GM20431 (cell line): ENCODE measurements at regions not wholly inside any gene's neighbourhood (a gene's known extent, or its start where the extent isn't known, plus 50 kb on each side); places are given as distances from the start of the nearest gene placed in this dataset.
"Not testable (repeated sequence)": the region's sequence is repeated elsewhere in the genome, so short reads cannot be mapped to it uniquely, and the experiment has no call there.

Source experiments
- in situ Hi-C: fragments of 300-500 bp; cut with MseI, MboI; formaldehyde crosslinking; loops from one replicate; pipeline ENCODE4 v1.15.0; 2020; ENCODE audit warnings: low sequenced_read_pairs; ENCODE audit not compliant: unreplicated experiment

DNA sequence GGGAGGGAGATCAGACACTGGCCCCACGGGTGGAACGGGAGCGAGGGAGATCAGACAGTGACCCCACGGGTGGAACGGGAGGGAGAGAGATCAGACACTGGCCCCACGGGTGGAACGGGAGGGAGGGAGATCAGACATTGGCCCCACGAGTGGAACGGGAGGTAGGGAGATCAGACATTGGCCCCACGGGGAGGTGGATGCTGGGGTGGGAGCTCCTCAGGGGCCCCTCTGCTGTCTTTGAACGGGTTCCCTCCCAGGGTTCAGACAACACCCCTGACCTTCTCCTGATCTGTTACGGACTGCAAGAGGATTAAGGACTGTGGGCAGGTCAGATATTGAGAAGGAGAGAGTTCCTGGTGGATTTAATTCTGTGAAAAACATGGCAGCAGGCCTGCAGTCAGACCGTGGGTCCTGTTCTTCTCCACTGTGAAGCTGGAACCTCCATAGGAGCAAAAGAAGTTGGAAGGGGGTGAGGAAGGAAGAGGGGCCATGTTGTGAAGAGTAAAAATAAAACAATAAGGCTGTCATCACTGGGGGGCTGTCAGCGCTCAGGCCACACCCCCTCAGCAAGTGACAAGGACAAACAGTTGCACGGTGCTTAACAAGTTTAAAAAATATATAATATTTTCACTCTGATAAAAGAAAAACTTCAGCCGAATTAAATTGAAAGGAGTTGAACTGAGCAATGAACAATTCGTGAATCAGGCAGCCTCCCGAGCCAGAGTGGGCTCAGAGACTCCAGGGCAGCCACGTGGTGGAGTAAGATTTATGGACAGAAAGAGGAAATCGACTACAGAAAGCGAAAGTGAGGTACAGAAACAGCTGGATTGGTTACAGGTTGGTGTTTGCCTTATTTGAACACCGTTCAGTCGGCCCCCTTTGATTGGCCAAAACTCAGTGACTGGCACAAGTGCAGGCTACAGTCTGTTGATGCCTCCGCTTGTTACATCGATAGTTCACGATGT lies 348.7 kb upstream of the TNRC6C start:
- in situ Hi-C loops, result no loop called here

DNA sequence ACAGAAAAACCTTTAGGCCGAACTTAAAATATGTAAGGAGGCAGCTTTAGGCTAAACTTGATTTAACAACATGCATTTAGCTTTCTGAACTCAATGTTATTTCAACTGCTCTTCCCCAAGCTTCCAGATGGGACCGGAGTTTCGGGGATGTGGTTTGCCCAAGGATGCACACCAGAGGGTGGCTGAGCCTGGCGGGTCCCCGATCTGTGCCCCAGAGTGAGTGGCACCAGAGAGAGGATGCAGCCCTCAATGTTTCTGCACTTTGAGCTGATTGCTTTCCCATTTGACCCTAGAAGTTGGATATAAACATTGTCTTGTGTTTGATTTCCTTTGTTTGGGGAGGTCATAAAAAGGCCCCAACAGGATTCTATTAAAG lies 348.0 kb upstream of the TNRC6C start:
- in situ Hi-C loops, result no loop called here

- in situ Hi-C loops, result no loop called here
These were observed 347.5 kb upstream of the TNRC6C start for GRCh38 chr17:77610972-77611521.

DNA sequence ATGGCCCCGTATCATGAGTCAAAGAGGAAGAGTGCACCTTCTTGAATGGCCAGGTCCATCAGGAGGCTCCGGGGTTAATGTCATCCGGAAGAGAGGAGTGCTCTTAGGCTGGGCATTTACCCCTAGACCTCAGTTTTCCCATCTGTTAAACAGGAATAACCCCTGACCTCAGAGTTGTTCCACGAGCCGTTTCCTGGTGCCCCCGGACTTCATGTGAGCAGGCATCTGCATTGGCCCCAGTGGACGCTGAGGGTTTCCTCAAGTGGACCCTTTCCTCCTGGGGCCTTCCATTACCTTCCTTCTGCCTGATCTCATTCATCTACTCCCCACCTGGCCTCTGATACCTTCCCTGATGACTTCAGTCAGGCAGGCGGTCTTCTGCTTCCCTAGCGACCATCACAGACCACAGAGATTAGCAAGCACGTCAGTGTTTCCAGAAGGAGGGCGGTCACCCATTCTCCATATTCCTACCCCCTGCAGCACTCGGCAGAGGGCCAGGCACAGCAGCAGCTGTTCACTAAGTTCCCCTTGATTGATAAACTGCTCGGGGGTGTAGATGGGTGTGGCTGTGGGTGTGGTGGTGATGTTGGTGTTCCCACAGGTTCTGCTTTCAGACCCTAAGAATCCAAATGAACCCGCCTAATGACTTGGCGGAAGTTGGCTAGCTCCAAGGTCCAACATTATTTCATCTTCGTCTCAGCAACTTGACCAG lies 346.6 kb upstream of the TNRC6C start:
- in situ Hi-C loops, result no loop called here

- in situ Hi-C loops, result no loop called here
These were observed 345.3 kb upstream of the TNRC6C start for GRCh38 chr17:77613218-77613617.

- in situ Hi-C loops, result no loop called here
These were observed 344.9 kb upstream of the TNRC6C start for GRCh38 chr17:77613627-77614026.

DNA sequence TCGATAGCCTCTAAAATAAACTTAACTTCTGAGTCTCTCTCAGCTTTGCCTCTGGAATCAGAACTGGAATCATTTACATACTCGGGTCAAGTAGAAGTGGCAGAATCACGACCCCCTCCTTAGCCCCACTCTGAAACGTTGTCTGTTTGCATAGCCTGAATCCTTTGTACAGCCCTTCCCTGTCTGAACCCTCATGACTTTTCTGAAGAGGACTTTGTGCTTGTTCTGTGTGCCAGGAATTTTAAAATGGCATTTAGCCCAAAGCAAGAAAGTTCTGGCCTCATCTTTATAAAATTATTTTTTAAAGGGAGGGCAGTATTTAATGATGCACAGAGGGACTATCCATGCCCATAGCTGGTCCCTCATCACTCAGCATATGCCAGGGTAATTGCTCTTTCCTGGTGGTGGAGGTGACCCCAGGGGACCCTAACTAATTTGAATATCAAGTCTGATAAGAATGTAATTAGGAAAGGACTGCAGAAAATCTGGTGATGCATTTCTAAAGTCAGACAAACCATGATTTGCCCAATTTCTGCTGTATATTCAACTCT lies 342.7 kb upstream of the TNRC6C start:
- in situ Hi-C loops, result no loop called here

- in situ Hi-C loops, result no loop called here
These were observed 342.2 kb upstream of the TNRC6C start for GRCh38 chr17:77616254-77616731.

DNA sequence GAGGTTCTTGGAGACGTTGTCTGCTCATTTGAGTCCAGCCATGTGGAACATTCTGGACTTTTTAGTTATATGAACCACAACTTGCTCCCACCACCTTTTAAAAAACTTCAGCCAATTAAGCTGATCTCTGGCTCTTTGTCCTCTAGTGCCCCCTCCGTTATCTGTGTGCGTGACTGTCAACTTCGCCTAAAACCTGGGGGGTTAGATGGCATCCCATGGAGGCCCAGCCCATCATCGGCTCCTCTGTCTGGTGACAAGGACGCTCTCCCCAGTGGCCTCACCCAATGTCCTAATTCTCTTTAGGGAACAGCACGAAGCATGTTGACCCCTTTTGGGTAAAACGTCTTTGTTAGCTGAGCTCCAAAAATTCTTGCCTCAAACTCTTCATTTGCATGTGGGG lies 341.0 kb upstream of the TNRC6C start:
- in situ Hi-C loops, result no loop called here

GRCh38 chr17:77618173-77618572 lies 340.3 kb upstream of the TNRC6C start:
- in situ Hi-C loops, result no loop called here

DNA sequence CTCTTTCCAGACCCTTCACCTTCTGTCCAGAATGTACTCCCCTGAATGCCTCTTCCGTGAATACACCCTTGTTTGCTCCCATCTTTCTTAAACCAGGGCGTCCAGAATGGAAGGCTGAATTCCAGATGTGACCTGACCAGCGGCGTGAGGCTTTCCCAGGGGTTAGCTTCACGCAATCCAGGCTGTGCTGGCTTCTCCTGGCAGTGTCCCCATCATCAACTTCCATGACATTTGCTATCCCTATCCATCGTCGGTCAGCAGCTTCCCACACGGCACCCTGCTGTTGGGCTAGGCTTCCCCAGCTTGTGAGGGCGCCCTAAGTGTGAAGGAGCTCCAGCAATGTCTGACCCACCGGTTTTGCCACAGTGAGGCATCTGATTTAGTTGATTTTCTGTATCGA lies 339.8 kb upstream of the TNRC6C start:
- in situ Hi-C loops, result no loop called here

- in situ Hi-C loops, result no loop called here
These were observed 339.2 kb upstream of the TNRC6C start for GRCh38 chr17:77619326-77619725.

DNA sequence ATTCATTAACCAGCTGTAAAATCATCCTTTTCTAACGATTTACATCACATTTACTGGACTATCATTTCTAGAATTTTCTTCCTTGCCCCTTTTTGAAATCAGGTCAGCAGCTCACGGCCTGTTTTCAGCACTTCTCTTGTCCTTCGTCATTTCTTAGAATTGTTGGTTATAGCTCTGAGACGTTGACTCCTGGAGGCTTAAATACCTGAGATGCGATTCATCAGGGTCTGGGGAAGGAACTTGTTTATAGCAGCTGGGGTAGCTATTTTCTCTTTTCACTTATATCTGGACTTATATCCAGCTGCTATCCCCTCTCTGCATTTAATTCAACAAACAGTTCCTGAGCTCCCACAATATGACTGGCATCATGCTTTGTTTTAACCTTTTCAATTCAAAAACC lies 338.7 kb upstream of the TNRC6C start:
- in situ Hi-C loops, result no loop called here

DNA sequence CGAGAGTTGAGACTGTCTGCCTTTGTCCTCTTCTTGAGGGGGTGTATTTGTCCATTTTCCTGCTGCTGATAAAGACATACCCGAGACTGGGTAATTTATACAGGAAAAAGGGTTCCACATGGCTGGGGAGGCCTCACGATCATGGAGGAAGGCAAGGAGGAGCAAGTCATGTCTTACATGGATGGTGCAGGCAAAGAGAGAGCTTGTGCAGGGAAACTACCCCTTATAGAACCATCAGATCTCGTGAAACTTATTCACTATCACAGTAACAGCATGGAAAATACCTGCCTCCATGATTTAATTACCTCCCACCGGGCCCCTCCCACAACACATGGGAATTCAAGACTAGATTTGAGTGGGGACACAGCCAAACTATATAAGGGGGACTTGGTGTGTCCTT lies 338.2 kb upstream of the TNRC6C start:
- in situ Hi-C loops, result no loop called here

DNA sequence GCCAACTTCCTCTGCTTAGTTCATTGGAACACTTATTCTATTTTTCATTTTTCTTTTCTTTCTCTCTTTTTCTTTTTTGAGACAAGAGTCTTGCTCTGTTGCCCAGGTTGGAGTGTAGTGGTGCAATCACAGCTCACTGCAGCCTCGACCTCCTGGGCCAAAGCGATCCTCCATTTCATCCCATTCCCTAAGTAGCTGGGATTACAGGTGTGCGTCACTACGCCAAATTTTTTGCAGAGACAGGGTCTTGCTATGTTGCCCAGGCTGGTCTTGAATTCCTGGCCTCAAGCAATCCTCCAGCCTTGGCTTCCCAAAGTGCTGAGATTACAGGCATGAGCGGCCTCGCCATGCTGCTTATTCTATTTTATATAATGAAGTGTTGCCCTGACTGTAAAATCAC lies 336.4 kb upstream of the TNRC6C start:
- in situ Hi-C loops, result not testable (repeated sequence)

- in situ Hi-C loops, result no loop called here
These were observed 335.9 kb upstream of the TNRC6C start for GRCh38 chr17:77622647-77623046.

DNA sequence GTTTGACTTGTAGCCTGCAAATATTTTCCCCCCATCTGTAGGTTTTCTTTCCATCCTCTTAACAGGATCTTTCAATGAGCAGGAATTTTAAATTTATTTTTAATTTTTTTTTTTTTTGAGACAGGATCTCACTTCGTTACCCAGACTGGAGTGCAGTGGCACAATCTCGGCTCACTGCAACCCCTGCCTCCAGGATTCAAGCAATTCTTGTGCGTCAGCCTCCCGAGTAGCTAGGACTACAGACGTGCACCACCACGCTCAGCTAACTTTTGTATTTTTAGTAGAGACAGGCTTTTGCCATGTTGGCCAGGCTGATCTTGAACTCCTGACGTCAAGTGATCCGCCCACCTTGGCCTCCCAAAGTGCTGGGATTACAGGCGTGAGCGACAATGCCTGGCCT lies 335.2 kb upstream of the TNRC6C start:
- in situ Hi-C loops, result not testable (repeated sequence)

- in situ Hi-C loops, result no loop called here
These were observed 330.5 kb upstream of the TNRC6C start for GRCh38 chr17:77628035-77628434.

DNA sequence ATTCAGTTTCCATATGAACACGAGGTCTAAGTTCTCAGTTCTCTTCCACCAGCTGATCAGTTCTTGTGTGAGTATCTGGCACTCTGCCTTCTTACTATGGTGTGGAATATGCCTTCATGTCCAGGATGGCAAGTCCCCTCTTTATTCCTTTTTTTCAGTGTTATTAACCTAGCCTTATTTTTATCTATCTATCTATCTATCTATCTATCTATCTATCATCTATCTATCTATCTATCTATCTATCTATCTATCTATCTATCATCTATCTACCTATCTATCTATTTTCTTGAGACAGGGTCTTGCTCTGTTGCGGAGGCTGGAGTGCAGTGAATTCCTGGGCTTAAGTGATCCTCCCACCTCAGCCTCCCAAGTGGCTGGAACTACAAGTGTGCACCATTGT lies 329.2 kb upstream of the TNRC6C start:
- in situ Hi-C loops, result not testable (repeated sequence)

DNA sequence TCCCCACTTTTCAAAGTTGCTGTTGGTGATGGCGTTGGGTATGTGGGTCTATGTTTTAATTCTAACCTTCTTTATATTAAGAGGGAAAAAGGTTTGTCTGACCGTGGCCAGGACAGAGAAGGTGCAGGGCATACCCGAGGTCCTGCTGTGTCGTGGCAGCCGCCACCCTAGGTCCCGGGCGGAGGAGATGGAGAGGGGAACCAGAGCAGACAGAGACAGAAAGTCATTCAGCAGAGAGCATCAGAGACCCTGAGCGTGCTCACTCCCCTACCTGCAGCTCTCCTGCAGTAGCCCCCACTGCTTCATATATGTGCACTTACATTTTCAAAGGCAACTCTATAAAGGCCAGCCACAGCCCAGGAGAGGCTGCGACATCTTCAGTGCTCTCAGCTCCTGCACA lies 327.2 kb upstream of the TNRC6C start:
- in situ Hi-C loops, result no loop called here

- in situ Hi-C loops, result no loop called here
These were observed 325.9 kb upstream of the TNRC6C start for GRCh38 chr17:77632619-77633018.
